ENCODE measurements at regions not wholly inside any gene's neighbourhood (a gene's known extent, or its start where the extent isn't known, plus 50 kb on each side); places are given as distances from the start of the nearest gene placed in this dataset.

GRCh38 chr12:58238411-58238810, 297.0 kb downstream of the ATP23 start:
- Histone ChIP-seq H3K9me3 (no peaks in the 10 kb centered on the region), H3K4me1 (no peaks in the 10 kb centered on the region), H3K4me3 (no peak overlapping the region), H3K27me3 (no peaks in the 10 kb centered on the region), H3K36me3 (no peaks in the 10 kb centered on the region), H3K27ac (no peak overlapping the region)
- intact Hi-C loops (cut with DNase I), result no loop called here
- TF ChIP-seq CTCF (IDR thresholded peaks at IDR 0.05), result no peak
- no peak for ATAC-seq
- DNase-seq, result no peak

GRCh38 chr12:58241099-58241498, 299.7 kb downstream of the ATP23 start:
- no peak for ATAC-seq
- intact Hi-C loops (cut with DNase I), result no loop called here
- Histone ChIP-seq H3K36me3 (no peaks in the 10 kb centered on the region), H3K4me3 (no peak overlapping the region), H3K9me3 (no peaks in the 10 kb centered on the region), H3K27ac (no peak overlapping the region), H3K4me1 (no peaks in the 10 kb centered on the region), H3K27me3 (no peaks in the 10 kb centered on the region)
- no peak for TF ChIP-seq CTCF (IDR thresholded peaks at IDR 0.05)
- DNase-seq, result no peak

GRCh38 chr12:58242796-58243630, 301.6 kb downstream of the ATP23 start:
- DNase-seq (no peak), ATAC-seq (no peak)
- no peaks in the 10 kb centered on the region for H3K36me3 ChIP-seq
- no peak for TF ChIP-seq CTCF (IDR thresholded peaks at IDR 0.05)
- H3K4me1 ChIP-seq, result no peaks in the 10 kb centered on the region
- no peak overlapping the region for H3K4me3 ChIP-seq
- intact Hi-C loops (cut with DNase I), result no loop called here
- no peak overlapping the region for H3K27ac ChIP-seq
- no peaks in the 10 kb centered on the region for H3K27me3 ChIP-seq
- H3K9me3 ChIP-seq, result no peaks in the 10 kb centered on the region

GRCh38 chr12:58247633-58248032, 306.3 kb downstream of the ATP23 start:
- no peak for DNase-seq
- intact Hi-C loops (cut with DNase I), result no loop called here
- no peaks in the 10 kb centered on the region for H3K4me1 ChIP-seq
- no peaks in the 10 kb centered on the region for H3K27me3 ChIP-seq
- no peak for TF ChIP-seq CTCF (IDR thresholded peaks at IDR 0.05)
- no peak overlapping the region for H3K27ac ChIP-seq
- H3K4me3 ChIP-seq, result no peak overlapping the region
- no peaks in the 10 kb centered on the region for H3K9me3 ChIP-seq
- no peaks in the 10 kb centered on the region for H3K36me3 ChIP-seq
- ATAC-seq, result no peak

GRCh38 chr12:58248599-58248998, 307.2 kb downstream of the ATP23 start:
- TF ChIP-seq CTCF (IDR thresholded peaks at IDR 0.05), result no peak
- no peak overlapping the region for H3K4me3 ChIP-seq
- intact Hi-C loops (cut with DNase I), result no loop called here
- H3K27me3 ChIP-seq, result no peaks in the 10 kb centered on the region
- no peak overlapping the region for H3K27ac ChIP-seq
- no peaks in the 10 kb centered on the region for H3K36me3 ChIP-seq
- no peaks in the 10 kb centered on the region for H3K9me3 ChIP-seq
- ATAC-seq, result no peak
- DNase-seq, result no peak
- H3K4me1 ChIP-seq, result no peaks in the 10 kb centered on the region
